ENCODE measurements at regions not wholly inside any gene's neighbourhood (a gene's known extent, or its start where the extent isn't known, plus 50 kb on each side); places are given as distances from the start of the nearest gene placed in this dataset.
"Not testable (repeated sequence)": the region's sequence is repeated elsewhere in the genome, so short reads cannot be mapped to it uniquely, and the experiment has no call there.

GRCh38 chr2:215729985-215730620 is 283.2 kb downstream of the MREG start:
- peaks cover 6% of the 10 kb centered on the region for H3K9me3 ChIP-seq (ENCODE audit: control insufficient read depth, low read length)
- WGBS, 2 experiments (ENCODE audit: insufficient coverage in 2 of 2) = 75% methylated on average over 1 of the region's 5 CpGs; no CpG with 5 or more reads in 1 of the 2 experiments
- no peaks in the 10 kb centered on the region for H3K4me1 ChIP-seq (ENCODE audit: control insufficient read depth, insufficient read depth, low read length, poor library complexity, severe bottlenecking)
- no peaks in the 10 kb centered on the region for H3K36me3 ChIP-seq (ENCODE audit: control insufficient read depth, insufficient read depth, low read length)
- H3K27ac ChIP-seq (ENCODE audit: low read depth, low read length, severe bottlenecking) = no peak overlapping the region
- H3K4me3 ChIP-seq (ENCODE audit: extremely low read depth, insufficient read depth, low read length, poor library complexity, severe bottlenecking) = no peak overlapping the region

- Histone ChIP-seq H3K9me3 (ENCODE audit: control insufficient read depth, low read length) (peaks cover 6% of the 10 kb centered on the region), H3K4me3 (ENCODE audit: extremely low read depth, insufficient read depth, low read length, poor library complexity, severe bottlenecking) (no peak overlapping the region), H3K4me1 (ENCODE audit: control insufficient read depth, insufficient read depth, low read length, poor library complexity, severe bottlenecking) (no peaks in the 10 kb centered on the region), H3K27ac (ENCODE audit: low read depth, low read length, severe bottlenecking) (no peak overlapping the region), H3K36me3 (ENCODE audit: control insufficient read depth, insufficient read depth, low read length) (no peaks in the 10 kb centered on the region)
- WGBS, 2 experiments (ENCODE audit: insufficient coverage in 2 of 2) = 0% methylated on average over 1 of the region's 2 CpGs
These were observed 284.8 kb downstream of the MREG start for GRCh38 chr2:215728504-215729065.

GRCh38 chr2:215727507-215728503 is 285.5 kb downstream of the MREG start:
- H3K36me3 ChIP-seq (ENCODE audit: control insufficient read depth, insufficient read depth, low read length) = no peaks in the 10 kb centered on the region
- peaks cover 6% of the 10 kb centered on the region for H3K9me3 ChIP-seq (ENCODE audit: control insufficient read depth, low read length)
- H3K27ac ChIP-seq (ENCODE audit: low read depth, low read length, severe bottlenecking) = peak overlapping the region; percentile 36
- WGBS, 2 experiments (ENCODE audit: insufficient coverage in 2 of 2) = no CpG with 5 or more reads among the region's 1 CpG
- H3K4me1 ChIP-seq (ENCODE audit: control insufficient read depth, insufficient read depth, low read length, poor library complexity, severe bottlenecking) = no peaks in the 10 kb centered on the region
- no peak overlapping the region for H3K4me3 ChIP-seq (ENCODE audit: extremely low read depth, insufficient read depth, low read length, poor library complexity, severe bottlenecking)

GRCh38 chr2:215726070-215726469 is 287.3 kb downstream of the MREG start:
- Histone ChIP-seq H3K27ac (ENCODE audit: low read depth, low read length, severe bottlenecking) (no peak overlapping the region), H3K9me3 (ENCODE audit: control insufficient read depth, low read length) (peaks cover 6% of the 10 kb centered on the region), H3K4me3 (ENCODE audit: extremely low read depth, insufficient read depth, low read length, poor library complexity, severe bottlenecking) (no peak overlapping the region), H3K36me3 (ENCODE audit: control insufficient read depth, insufficient read depth, low read length) (no peaks in the 10 kb centered on the region), H3K4me1 (ENCODE audit: control insufficient read depth, insufficient read depth, low read length, poor library complexity, severe bottlenecking) (no peaks in the 10 kb centered on the region)
- 100% methylated on average over 1 of the region's 2 CpGs; no CpG with 5 or more reads in 1 of the 2 experiments for WGBS, 2 experiments (ENCODE audit: insufficient coverage in 2 of 2)

DNA sequence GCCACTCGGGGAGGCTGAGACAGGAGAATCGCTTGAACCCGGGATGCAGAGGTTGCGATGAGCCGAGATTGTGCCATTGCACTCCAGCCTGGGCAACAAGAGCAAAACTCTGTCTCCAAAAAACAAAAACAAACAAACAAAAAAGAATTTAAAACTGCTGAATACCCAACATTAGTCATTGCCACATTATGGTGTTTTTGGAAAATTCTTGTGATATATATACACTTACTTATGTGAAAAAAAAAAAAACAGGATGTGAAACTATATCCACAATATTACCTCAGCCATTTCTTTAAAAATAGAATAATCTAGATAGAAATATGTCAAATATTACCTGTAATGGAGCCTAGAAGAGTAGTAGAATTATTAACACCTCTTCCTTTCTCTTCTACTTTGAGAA is 288.3 kb upstream of the FN1 start:
- H3K4me1 ChIP-seq (ENCODE audit: control insufficient read depth, insufficient read depth, low read length, poor library complexity, severe bottlenecking) = no peaks in the 10 kb centered on the region
- H3K27ac ChIP-seq (ENCODE audit: low read depth, low read length, severe bottlenecking) = no peak overlapping the region
- 93% methylated on average over 4 of the region's 5 CpGs; no CpG with 5 or more reads in 1 of the 2 experiments for WGBS, 2 experiments (ENCODE audit: insufficient coverage in 2 of 2)
- no peak overlapping the region for H3K4me3 ChIP-seq (ENCODE audit: extremely low read depth, insufficient read depth, low read length, poor library complexity, severe bottlenecking)
- peaks cover 6% of the 10 kb centered on the region for H3K9me3 ChIP-seq (ENCODE audit: control insufficient read depth, low read length)
- H3K36me3 ChIP-seq (ENCODE audit: control insufficient read depth, insufficient read depth, low read length) = no peaks in the 10 kb centered on the region

GRCh38 chr2:215723631-215724011 is 287.8 kb upstream of the FN1 start:
- WGBS, 2 experiments (ENCODE audit: insufficient coverage in 2 of 2) = 100% methylated on average over 1 of the region's 3 CpGs; no CpG with 5 or more reads in 1 of the 2 experiments
- peaks cover 6% of the 10 kb centered on the region for H3K9me3 ChIP-seq (ENCODE audit: control insufficient read depth, low read length)
- no peaks in the 10 kb centered on the region for H3K36me3 ChIP-seq (ENCODE audit: control insufficient read depth, insufficient read depth, low read length)
- H3K4me3 ChIP-seq (ENCODE audit: extremely low read depth, insufficient read depth, low read length, poor library complexity, severe bottlenecking) = no peak overlapping the region
- no peaks in the 10 kb centered on the region for H3K4me1 ChIP-seq (ENCODE audit: control insufficient read depth, insufficient read depth, low read length, poor library complexity, severe bottlenecking)
- no peak overlapping the region for H3K27ac ChIP-seq (ENCODE audit: low read depth, low read length, severe bottlenecking)

DNA sequence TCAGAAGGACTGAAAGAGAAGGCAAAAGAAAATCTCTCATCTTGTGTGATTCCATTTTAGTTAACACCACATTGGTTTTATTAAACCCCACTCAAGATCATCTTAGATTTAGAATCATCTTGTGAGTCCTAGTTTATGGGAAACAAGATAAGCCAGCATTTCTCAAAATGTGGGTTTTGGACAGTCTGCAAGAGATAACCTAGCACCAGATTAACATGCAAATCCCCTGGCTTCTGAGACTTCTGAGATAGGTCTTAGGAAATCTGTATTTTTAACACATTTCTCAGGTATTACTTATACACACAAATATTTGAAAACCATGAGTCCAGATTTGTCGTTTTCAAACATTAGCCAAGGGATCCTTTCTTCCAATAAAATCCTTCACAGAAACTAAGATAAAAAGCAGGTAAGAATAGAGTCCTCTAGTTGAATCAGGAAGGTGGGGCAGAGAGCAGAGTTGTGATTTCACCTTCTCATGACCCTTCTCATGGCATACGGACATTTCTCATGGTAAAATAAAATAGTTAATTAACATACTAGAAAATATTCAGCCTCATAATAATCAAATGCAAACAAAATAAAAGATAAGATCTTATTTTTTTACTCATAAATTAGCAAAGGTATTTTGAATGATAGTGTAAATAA is 287.2 kb upstream of the FN1 start:
- H3K27ac ChIP-seq (ENCODE audit: low read depth, low read length, severe bottlenecking) = no peak overlapping the region
- 83% methylated on average over 1 of the region's 2 CpGs; no CpG with 5 or more reads in 1 of the 2 experiments for WGBS, 2 experiments (ENCODE audit: insufficient coverage in 2 of 2)

DNA sequence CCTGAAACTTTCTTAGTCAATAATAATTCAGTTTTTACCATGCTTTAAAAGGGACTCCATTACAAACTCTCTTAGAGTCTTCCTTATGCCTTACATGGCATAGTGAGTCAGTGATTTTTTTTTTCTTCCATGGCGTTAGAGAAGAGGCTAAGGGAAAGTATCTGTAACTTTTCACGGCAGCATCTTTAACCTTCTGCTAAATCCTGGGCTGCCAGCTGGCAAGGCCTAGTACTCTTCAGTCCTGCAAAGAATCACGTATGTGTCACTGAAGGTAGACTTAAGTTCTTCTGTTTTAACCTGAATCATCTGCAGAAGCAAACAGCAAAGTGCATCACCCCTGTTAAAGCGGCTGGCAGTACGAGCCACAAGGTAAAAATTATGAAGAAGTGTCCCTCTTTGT is 286.3 kb upstream of the FN1 start:
- H3K4me3 ChIP-seq (ENCODE audit: extremely low read depth, insufficient read depth, low read length, poor library complexity, severe bottlenecking) = no peak overlapping the region
- no peaks in the 10 kb centered on the region for H3K36me3 ChIP-seq (ENCODE audit: control insufficient read depth, insufficient read depth, low read length)
- 98 to 100% methylated on average over 4 to 5 of the region's 5 CpGs for WGBS, 2 experiments (ENCODE audit: insufficient coverage in 2 of 2)
- H3K4me1 ChIP-seq (ENCODE audit: control insufficient read depth, insufficient read depth, low read length, poor library complexity, severe bottlenecking) = peaks cover 12% of the 10 kb centered on the region
- peak overlapping the region; percentile 12 for H3K27ac ChIP-seq (ENCODE audit: low read depth, low read length, severe bottlenecking)
- peaks cover 2% of the 10 kb centered on the region for H3K9me3 ChIP-seq (ENCODE audit: control insufficient read depth, low read length)

More for the DNA sequence above, 287.2 kb upstream of the FN1 start:
- H3K36me3 ChIP-seq (ENCODE audit: control insufficient read depth, insufficient read depth, low read length) = no peaks in the 10 kb centered on the region
- H3K4me1 ChIP-seq (ENCODE audit: control insufficient read depth, insufficient read depth, low read length, poor library complexity, severe bottlenecking) = peaks cover 3% of the 10 kb centered on the region
- peaks cover 6% of the 10 kb centered on the region for H3K9me3 ChIP-seq (ENCODE audit: control insufficient read depth, low read length)
- no peak overlapping the region for H3K4me3 ChIP-seq (ENCODE audit: extremely low read depth, insufficient read depth, low read length, poor library complexity, severe bottlenecking)

DNA sequence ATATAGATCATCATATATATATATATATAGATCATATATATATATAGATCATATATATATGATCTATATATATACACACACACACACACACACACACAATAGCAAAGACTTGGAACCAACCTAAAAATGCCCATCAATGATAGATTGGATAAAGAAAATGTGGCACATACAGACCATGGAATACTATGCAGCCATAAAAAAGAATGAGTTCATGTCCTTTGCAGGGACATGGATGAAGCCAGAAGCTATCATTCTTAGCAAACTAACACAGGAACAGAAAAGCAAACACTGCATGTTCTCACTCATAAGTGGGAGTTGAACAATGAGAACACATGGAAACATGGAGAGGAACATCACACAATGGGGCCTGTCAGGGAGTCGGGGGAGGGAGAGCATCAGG is 285.6 kb upstream of the FN1 start:
- peaks cover 12% of the 10 kb centered on the region for H3K4me1 ChIP-seq (ENCODE audit: control insufficient read depth, insufficient read depth, low read length, poor library complexity, severe bottlenecking)
- not testable (repeated sequence) for H3K9me3 ChIP-seq (ENCODE audit: control insufficient read depth, low read length); H3K36me3 ChIP-seq (ENCODE audit: control insufficient read depth, insufficient read depth, low read length); H3K27ac ChIP-seq (ENCODE audit: low read depth, low read length, severe bottlenecking); H3K4me3 ChIP-seq (ENCODE audit: extremely low read depth, insufficient read depth, low read length, poor library complexity, severe bottlenecking)
- WGBS, 2 experiments (ENCODE audit: insufficient coverage in 2 of 2) = 83 to 100% methylated on average over 1 of the region's 1 CpG

- H3K4me3 ChIP-seq (ENCODE audit: extremely low read depth, insufficient read depth, low read length, poor library complexity, severe bottlenecking) = no peak overlapping the region
- H3K27ac ChIP-seq (ENCODE audit: low read depth, low read length, severe bottlenecking) = no peak overlapping the region
- 89 to 96% methylated on average over 3 of the region's 3 CpGs for WGBS, 2 experiments (ENCODE audit: insufficient coverage in 2 of 2)
- no peaks in the 10 kb centered on the region for H3K36me3 ChIP-seq (ENCODE audit: control insufficient read depth, insufficient read depth, low read length)
- peaks cover 12% of the 10 kb centered on the region for H3K4me1 ChIP-seq (ENCODE audit: control insufficient read depth, insufficient read depth, low read length, poor library complexity, severe bottlenecking)
- H3K9me3 ChIP-seq (ENCODE audit: control insufficient read depth, low read length) = no peaks in the 10 kb centered on the region
These were observed 283.0 kb upstream of the FN1 start for GRCh38 chr2:215718890-215719289.
